GM18907 (cell line): ENCODE measurements at regions not wholly inside any gene's neighbourhood (a gene's known extent, or its start where the extent isn't known, plus 50 kb on each side); places are given as distances from the start of the nearest gene placed in this dataset.

Source experiments
- ATAC-seq: cut with Tn5 transposase; IDR thresholded peaks from one replicate; pipeline ENCODE4 v1.9.1; 2021; ENCODE audit warnings: mild to moderate bottlenecking, moderate library complexity; ENCODE audit not compliant: unreplicated experiment

DNA sequence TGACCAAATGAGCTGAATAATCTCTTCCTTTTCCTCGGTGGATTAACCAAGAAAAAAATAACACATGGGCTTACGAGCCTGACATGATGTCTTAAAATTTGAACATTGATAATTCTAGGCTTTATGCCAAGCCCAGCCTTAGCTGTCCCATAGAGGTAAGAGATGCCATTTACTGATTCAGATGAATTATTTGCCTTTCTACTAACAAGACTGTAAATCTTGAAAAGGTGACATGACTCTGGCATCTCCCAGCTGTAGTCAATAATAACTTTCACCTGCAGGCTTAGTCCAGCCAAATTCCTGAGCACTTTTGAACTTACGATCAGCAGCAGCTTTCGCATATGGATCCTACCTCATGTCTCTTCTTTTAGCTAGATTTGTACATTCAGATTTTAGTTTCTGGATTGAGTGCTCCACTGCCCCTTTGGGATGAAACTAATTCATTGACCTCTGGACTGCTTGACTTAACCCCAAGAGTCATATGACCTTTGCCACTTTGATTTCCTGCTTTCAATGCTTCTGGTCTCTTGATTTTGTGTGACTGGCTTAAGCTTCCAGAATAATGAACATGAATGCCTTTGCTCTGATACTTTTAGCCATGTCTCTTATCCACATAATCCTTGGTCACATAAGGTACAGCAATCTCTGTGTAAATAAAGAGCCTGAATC lies 876.4 kb upstream of the SLIT2 start:
- ATAC-seq = no peak

DNA sequence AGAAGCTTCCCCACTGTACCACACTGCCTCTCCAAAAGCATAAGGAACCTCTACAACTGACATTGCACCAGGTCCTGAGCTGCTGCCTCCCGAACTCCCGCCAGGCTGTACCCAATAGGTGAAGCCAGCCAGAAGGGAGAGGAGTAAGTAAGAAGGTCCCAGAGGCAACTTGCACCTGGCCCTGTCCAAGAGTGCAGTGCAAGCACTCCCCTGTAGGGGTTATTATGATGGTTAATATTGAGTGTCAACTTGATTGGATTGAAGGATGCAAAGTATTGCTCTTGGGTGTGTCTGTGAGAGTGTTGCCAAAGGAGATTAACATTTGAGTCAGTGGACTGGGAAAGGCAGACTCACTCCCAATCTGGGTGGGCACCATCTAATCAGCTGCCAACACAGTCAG lies 879.3 kb upstream of the SLIT2 start:
- no peak for ATAC-seq

DNA sequence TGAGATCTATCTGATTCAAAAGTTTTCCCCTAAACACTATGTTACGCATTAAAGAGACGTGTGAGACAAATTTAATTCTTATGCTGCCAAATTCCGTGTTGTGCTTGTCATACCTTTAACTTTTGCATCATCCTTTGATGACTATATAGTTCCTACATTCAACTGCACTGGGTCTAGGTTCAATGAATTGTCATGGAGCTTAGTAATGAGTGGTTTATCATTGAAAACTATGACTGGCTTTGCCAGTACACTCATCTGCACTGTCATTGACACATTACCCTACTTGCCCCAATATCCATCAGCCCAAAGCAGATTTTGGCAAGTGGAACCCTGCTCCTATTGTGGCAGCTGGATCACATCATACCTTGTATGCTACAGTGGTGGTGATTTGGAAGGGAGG lies 882.9 kb upstream of the SLIT2 start:
- ATAC-seq = no peak

DNA sequence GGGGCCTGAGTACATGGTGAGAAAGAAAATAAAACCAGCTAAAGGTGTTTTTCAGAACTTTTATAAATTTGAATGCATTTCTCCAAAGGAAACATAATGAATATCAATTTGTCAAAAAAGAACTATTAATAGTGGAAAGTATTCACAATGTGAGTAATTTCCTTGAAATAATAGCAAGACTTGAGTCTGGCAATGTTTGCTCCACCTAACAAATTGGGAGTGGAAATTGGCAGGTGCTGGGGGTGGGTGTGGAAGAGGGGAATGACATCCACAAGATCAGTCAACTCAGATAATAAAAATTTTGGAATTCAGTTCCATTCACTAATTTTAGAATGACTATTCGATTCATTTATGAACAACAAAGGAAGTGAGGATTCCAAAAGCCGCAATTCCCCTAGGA lies 884.8 kb upstream of the SLIT2 start:
- ATAC-seq = no peak

DNA sequence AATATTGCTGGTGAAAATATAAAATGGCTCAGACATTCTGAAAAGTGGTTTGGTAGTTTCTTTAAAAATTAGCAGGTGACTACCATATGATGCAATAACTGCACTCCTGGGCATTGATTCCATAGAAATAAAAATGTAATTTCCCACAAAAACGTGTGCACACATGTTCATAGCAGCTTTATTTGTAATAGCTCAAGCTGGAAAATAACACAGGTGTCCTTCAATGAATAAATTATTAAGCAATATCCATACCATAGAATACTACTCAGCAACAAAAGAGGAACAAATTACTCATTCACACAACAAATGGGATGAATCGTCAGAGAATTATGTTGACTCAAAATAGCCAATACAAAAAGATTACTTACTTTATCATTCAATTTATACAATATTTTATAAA lies 893.7 kb upstream of the SLIT2 start:
- no peak for ATAC-seq

DNA sequence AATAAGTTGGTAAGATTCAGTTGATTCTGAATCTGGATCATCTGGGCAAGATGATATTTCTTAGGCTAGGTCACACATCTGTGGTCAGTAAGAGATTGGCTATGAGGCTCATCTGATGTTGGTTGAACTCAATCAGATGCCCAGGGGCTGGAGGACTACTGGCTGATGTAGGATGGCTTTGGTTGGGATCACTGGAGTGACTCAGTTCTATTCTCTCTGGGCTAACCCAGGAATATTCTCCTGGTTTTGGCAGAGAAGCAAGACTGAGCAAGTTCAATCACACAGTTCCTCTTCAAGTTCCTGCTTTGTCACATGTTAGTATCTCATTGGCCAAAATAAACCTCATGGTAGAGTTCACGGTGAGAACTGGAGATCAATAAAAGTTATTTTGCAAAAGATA lies 902.3 kb upstream of the SLIT2 start:
- ATAC-seq = no peak

DNA sequence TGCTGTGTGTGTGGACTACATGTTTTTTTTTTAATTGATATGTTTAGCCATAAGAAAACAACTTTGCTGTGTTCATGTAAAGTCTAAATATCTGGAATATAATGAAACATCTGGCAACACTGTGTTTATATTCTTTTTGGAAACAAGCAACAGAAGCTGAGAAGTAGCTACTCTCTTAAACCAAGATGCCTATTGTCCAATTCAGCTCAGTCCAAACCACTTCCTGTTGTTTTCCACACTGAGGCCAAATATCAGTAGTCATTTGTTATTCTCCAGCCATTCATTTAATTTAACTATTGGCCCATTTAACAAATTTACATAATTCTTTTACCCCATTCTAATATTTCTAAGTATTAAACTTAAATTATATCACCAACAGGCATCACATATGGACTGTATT lies 903.0 kb upstream of the SLIT2 start:
- no peak for ATAC-seq

DNA sequence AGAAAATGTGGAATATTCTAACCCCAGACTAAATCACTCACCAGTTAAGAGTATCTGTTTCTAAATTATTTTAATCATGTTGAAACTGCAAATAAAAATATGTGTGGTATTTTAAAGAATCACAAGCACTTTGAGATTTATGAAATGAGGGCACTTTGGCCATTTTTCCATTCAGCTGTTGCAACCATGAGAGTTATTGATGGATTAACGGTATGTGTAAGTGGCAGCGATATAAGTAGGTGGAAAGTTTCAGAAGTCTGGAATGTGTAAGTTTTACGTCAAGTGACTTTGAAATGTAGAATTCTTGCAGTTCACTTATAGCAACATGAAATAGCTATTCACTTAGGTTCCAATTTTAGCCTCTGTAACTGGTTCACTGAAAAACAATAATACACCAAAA lies 905.1 kb upstream of the SLIT2 start:
- no peak for ATAC-seq

DNA sequence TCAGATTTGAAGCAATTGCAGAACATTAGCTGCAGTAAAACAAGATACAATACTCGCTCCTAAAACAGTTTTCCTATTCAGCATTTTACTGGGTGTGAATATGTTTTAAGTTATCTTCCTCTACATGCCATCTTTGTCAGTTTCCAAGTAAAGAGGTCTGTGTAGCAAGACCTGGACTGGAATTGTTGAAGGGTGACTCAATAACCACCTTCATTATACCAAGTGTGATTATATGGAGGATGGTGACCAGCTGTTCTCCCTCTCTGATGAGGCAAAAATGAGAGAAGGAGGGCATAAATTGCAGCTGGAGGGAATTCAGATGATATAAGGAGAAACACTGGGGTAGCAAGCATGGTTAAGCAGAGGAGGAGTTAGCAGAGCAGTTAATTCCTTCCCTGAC lies 922.1 kb upstream of the SLIT2 start:
- no peak for ATAC-seq

DNA sequence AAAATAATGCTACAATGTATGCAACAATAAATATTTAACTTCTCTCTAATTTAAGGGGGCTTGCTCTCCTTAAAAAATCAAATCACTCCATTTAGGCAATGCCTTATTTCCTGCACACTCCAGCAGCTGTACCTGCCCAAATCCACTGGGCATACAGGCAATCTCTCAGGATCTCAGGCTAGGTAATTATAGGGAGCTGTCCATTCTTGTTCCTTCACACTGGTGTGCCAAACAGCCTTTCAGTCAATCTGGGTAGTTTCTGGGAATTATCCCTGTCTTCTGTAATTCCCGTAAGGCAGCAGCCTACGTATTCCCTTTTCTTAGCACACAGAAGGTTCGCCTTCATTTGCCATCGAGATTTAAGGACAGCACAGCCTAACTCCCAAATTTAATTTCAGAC lies 922.6 kb upstream of the SLIT2 start:
- no peak for ATAC-seq

DNA sequence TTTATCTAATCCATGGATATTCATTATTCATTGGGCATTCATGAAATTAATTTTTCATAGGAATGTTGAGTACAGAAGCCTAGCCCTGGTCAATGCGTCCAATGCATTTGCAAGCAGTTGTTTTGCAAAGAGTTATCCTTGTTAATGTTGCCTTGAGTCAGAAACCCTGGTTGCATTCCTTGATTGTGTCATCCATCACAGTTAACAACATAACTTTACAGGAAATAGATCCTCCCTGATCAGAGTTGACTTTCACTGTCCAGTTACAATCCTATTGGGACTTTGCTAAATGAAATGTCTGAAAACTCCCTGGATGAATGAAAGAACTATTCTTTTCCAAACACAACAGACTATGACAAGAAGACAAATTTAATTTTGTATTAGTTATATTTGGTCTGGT lies 924.3 kb upstream of the SLIT2 start:
- no peak for ATAC-seq

DNA sequence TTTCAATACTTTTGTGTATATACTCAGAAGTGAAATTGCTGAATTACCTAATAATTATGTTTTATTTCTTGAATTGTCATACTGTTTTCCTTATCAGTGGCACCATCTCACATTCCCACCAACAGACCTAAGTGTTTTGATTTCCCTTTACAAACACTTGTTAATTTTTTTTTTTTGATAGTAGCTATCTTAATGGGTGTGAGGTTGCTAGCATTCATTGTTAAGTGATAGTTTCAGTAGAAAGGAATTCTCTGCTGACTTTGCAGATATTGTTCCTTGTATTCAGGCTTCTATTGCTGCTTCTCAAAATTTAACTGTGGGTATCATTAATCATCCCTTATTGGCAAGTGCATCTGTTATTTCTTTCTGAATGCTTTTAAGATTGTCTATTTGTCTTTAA lies 927.5 kb upstream of the SLIT2 start:
- no peak for ATAC-seq

DNA sequence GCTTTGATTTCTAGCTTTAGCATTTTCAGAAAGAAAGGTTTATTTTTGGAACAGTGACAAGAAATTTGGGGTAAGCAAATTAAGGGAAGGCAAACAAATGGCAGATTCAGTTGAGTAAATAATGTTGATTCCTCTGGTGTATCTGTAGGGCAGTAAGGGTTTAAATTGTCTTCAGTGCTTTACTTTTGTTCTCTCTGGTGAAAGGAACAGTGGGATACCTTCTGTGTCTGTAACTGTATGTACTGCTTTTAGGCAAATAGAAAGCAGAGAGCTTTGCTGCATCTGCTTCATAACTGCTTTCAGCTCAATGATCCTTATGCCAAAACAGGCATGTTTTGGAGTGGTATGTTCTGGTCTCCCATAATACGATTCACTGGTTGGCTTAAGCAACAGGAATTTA lies 932.1 kb upstream of the SLIT2 start:
- no peak for ATAC-seq

DNA sequence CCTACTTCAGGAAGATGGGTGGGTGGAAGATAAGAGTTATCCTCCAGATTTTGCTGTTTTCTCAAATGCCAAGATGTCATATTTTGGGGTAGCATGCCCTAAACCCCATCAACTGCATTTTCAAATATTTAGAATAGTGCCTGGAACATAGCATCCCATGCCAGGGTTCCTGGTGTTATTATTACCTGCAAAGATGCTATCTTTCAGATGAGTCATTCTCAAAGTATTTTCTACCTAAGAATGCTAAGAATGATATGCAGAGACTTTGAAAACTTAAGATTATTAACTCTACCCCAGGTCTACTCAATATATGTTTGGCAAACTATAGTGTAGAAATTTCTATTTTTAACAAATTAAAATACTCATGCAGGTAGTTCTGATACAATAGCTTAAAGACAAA lies 934.3 kb upstream of the SLIT2 start:
- ATAC-seq = no peak

DNA sequence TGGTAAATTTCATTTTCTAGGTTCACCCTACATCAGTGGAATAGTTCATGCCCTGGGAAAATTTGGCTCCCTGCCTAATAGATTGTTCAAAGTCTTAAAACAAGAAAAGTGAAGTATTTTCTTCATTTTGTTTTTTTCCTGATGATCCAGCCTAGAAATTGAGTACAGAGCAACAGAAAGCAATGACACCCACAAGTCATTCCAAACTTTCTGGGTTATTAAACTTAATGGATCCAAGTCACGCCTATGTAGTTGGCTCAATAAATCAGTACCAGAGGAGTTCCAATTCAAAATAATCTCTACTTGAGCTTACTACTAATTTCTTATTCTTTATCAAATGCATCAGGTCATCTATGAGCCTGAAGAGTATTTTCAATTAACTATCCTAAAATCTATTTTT lies 937.6 kb upstream of the SLIT2 start:
- no peak for ATAC-seq

DNA sequence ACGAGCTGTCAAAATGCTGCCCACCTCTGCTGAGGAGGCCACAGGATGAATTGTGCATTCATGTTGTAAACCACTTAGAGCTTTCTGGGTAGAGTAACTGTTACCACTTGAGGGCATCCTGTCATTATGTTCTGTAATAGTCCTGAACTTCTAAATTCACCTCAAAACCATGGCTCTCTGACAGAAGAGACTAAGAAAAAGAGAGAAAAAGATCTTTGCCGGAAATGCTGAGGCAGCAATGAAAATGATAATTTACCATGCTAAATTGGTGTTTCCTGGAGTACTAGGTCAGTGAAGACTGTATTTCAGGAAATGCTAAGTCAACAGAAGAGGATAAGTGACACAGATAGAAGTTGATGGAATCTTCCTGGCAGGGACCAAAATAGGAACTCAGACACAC lies 942.3 kb upstream of the SLIT2 start:
- no peak for ATAC-seq

DNA sequence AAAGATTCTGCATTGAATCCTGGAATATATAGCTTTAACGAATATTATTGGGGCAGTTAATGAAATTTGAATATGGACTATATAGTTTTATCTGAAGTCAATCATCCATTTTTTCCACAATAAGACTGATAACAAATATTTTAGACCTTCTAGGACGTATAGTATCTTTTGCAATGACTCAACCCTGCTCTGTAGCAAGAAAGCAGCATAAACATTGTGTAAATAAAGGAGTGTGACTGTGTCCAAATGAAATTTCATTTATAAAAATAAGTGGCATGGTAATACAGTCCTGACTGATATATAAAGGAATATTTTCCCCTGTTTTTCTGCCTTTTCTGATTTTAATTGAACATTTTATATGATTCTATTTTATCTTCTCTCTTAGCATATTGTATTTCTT lies 947.7 kb upstream of the SLIT2 start:
- ATAC-seq = no peak

DNA sequence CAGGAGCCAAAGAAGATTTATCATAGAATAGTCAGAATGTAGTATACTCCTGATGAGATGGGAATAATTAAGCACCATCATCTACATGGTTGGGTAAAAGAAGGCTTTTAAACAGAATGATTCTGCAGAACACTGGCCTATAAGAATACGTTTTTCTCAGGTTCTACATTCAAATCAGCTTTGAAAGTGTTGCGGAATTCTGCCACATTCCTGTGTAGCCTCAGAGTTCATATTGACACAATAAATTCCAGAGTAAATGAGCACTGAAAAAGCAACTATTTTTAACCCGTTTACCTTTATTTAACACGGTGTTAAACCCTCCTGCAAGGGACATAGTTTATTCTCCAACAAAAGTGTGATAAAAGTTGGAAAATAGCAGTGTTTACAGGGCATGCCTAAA lies 950.2 kb upstream of the SLIT2 start:
- ATAC-seq = no peak

DNA sequence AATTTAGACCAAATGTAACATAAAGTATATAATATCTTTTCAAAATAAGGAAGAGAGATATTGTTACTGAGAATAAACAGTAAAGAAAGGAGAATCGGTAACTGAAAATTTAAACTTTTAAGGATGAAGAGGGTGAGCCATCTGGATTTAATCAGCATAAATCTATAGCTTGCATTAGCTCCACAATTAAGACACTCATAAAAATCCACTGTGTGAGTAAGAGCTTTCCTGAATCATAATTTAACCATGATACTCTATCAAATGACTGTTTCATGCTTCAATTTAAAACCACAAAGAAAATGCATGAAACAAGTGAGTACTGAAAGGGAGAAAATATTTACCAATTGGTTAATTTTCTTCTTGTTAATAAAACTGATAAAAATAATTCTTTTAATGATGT lies 951.5 kb upstream of the SLIT2 start:
- ATAC-seq = no peak

DNA sequence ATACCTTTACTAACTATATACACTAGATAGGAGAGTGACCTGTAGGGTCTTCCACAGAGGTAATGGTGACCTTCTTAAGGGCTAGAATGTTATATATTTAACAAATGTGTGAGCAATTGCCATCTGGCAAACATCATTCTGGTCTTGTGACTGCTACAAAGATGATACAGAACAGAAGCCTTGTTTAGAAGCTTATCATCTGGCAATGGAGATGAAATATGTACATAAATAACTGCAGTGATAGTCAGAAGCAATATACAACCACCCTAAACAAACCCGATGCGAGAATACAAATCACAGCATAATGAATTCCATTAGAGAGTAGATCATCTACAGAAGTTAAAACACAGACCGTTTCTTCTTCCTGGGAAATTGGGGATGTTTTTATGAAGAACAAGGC lies 952.7 kb upstream of the SLIT2 start:
- ATAC-seq = no peak

DNA sequence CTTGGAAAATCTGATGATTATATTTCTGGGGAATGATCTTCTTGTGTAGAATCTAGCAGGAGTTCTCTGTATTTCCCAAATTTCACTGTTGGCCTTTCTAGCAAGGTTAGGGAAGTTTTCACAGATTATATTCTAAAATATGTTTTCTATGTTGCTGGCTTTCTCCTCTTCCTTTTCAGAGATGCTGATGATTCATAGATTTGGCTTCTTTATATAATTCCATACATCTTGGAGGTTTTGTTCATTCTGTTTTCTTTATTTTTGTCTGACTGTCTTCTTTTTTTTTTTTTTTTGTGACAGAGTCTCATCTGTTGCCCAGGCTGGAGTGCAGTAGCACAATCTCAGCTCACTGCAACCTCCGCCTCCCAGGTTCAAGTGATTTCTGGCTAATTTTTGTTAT lies 957.9 kb upstream of the SLIT2 start:
- ATAC-seq = no peak

DNA sequence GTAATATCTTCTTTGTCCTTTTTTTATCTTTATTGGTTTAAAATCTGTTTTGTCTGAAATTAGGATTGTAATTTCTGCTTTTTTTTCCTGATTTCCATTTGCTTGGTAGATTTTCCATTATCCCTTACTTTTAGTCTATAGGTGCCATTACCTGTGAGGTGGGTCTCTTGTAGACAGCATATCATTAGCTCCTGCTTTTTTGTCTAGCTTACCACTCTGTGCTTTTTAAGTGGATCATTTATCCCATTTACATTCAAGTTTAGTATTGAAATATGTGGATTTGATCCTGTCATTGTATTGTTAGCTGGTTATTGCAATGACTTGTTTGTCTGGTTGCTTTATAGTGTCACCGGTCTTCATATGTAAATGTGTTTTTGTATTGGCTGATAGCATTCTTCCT lies 958.6 kb upstream of the SLIT2 start:
- no peak for ATAC-seq

DNA sequence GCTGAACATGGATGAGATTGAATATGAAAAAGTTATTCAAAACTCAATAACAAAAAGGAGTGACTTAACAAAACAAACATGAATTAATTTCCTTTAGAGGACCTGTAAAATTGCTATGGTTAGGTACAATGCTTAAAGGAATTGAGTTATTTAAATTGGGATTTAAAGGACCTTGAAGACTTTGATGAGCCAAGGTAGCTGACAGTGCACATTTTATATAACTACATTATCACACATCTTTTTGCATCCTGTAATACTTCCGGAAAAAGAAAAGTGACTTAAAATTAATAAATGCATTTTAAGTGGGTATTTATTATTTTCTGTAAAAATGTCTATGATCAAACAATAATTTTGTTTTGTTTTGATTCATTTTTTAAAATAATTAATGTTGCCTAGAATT lies 964.8 kb upstream of the SLIT2 start:
- ATAC-seq = no peak

DNA sequence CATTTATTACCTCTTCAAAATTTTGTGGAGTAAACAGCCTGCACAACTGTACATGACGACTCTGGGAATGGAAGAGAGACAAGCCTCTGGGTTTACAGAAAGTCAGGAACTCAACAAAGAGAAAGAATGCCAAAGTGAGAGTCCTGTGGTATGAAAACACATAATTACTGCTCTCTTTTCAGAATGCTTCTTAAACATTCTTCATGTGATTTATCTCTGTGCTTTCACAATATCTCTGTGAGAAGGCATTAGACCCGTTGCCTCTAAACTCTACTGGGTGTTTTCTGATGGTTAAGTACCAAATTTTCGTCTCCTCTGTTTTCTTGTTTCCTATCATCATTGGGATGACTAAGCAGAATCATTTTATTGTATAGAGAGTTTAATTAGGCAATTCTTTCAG lies 966.6 kb upstream of the SLIT2 start:
- ATAC-seq = no peak
